Pons (tissue), 1 donor: ENCODE measurements at regions not wholly inside any gene's neighbourhood (a gene's known extent, or its start where the extent isn't known, plus 50 kb on each side); places are given as distances from the start of the nearest gene placed in this dataset.
"Not testable (repeated sequence)": the region's sequence is repeated elsewhere in the genome, so short reads cannot be mapped to it uniquely, and the experiment has no call there.

Experiments
- DNase-seq: peaks from one replicate; pipeline ENCODE4 v3.0.0-alpha.2; 2016; ENCODE audit warnings: low spot score

DNA sequence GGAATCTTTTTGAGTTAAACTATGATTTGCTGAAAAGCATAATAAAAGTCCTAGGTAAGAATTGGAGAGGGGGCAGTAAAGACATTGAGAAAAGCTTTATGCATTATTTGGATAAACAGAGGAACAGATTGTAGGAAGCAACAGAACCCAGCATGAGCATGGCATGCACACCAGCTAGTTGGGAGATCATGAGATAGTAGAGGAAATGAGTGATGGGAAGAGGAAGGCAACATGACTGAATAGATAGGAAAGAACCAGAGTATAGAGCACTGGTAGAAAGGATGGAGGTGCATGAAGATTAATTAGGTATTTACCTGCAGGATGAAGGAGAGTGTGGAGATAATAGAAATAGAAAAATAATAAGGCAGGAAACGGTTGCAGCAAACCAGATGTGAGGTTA lies 248.5 kb upstream of the LMO3 start:
- no peak for DNase-seq

DNA sequence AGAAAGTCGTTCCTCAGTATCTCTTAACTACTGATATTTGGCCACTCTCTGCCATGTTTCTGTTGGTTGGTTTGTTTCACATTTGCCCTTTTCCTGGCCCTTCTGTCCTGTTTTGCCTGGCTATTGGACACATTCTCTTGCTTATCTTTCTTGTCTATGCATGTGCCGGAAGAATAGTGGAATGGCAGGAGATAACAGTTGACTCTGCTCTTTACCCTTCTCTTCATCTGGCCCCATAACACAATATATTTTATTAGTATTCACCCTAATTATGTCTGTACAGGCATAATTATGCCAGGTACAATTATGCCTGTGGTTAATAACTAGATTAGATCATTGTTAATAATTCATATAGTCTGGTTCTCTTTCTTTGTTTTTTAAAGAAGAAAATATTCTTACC lies 243.5 kb upstream of the LMO3 start:
- no peak for DNase-seq

DNA sequence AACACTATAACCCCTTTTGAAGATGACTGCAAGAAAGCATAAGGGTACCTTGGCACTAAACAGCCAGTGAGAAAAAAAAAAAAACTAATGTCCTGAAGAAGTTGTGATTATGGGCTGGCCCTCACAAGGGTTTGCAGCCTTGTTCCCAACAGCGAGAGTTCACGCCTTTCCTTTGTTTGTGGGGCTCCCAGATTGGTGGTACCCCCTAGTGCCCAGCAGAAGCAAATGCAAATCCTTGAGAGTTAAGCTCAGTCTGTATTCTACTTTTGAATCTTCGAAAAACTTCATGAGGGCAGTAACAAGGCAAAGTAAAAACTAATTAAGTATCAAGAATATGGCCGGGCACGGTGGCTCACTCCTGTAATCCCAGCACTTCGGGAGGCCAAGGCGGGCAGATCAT lies 238.9 kb upstream of the LMO3 start:
- no peak for DNase-seq

DNA sequence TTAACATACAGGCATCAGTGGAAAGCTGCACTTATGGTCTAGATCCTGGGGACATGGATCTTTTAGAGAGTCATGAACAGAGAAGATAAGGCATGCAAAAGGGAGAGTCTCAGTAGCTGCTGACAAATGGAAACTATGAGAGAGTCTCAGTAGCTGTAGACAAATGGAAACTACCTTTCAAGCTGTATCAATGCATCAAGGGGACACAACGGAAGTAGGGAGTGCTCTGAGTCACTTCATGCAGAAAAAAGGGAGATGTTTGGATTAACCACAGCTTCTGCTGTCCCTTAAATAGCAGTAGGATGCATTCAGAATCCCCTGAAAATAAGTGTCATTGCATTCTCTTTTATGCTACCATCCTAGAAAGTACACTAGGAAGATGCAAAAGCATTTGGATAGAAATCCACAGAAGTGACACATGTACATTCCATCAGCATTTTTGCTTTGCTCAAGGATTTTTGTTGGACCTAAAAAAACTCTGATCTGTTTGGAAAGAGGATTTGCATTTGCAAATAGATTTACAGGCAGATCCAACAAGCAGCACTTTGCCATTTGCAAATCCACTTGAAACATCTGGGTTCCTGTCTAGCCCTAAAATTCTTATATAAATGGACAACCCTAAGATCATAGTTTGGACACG lies 227.5 kb upstream of the LMO3 start:
- DNase-seq = no peak

DNA sequence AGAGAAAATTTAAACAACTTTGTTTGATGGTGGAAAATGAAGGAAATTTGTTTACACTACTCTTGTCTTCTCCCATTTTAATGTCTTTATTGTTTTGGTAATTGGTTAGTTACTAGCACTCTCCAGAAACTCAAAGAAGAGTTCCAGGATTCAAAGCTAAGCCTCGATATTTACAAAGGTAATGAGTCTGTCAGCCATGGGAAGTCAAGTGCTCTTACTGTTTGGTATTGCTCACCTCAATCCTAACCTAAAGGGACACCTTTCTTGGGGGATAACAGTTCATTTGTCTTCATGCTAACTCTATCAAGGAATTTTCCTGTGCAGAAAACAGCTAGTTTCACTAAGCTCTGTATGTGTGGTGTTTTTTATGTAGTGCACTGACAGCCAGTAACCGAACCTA lies 222.9 kb upstream of the LMO3 start:
- DNase-seq = no peak

DNA sequence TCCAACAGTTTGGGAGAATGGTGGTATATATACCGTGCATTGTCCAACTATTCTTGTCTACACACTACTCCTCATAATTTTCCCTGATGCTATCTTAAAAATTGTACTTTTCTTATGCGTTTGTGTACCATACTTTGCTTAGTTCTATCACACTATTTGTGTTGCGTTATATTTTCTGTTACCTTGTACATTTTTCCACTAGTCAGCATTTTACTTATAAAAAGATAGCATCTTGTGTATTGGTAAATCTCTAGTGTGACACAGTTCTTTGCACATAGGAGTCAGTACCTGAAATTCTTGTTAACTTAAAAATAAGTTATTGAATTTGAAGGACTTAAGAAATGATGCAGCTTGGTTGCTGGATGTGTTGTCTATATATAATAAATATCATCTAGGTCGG lies 201.8 kb upstream of the LMO3 start:
- DNase-seq = no peak

DNA sequence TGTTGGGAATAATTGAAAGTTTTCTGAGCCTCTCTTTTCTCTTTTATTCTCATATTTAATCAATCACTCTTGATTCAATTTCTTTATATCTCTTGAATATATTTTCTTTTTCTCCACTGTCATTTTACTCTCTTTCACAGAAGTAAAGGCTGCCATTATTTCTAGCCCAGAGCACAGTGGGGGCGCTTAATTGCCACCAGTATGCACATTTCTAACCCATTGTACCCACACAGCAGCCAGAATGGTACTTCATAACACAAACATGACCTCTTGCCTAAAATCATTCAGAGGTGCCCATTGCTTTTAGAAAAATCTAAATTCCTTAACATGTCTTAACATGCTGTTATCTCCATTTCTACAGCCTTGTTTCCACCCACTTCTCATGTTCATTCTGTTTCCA lies 190.2 kb upstream of the LMO3 start:
- DNase-seq = no peak

DNA sequence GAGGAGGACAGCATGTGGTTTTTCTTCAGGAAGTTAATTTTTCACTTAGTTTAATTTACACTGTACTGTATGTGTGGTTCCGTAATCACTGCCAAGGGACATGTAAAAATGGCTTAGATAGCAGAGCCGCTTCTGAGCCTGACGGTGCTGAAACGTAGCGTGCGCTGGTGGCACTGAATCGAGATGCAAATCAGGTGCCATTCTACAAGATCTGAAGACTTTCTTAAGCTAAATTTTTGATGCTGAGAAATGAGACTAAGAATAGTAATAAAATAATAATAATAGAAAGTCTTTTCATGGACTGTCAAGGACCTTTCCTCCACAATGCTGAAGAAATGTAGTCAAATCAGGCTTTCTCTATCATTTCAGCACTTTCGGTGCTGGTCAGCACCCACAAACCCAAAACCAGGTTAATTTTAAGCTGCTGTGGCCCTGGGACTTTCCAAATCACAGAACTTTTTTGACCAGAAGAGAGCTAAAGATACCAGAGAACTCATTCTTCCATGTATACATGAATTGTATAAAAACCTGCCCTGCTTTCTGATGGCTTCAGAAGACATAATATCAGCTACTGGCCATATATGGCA lies 183.3 kb upstream of the LMO3 start:
- no peak for DNase-seq

DNA sequence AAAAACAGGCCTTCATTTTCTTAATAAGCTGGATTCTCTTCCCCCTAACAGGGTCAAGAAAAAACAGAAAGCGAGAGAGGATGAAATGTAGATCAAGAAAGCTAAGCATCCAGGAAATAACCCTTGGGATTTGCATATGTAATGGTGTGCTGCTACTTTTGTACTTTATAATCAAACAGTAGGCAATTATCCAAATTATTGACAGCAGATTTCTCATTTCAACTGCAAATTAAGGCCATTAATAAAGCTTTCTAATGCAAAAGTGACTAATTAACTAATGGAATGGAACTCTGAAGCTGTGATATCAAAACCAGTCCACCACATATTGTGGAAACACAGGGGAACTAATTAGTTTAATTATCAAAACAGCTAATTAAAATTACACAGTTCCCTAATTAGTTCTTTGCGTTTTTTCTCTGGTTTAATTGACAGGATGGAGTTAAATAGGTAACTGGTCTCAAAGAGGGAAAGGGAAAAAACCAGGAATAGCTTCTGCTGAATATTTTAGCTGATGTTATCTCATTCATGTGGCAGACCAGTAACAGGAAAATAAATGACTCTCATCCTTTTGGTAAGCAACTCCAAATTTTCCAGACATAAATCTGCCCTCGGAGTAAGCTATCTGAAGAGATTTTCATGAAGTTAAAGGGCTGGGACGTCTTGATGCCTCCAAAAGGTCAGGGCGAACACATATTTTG lies 182.7 kb upstream of the LMO3 start:
- DNase-seq = no peak

DNA sequence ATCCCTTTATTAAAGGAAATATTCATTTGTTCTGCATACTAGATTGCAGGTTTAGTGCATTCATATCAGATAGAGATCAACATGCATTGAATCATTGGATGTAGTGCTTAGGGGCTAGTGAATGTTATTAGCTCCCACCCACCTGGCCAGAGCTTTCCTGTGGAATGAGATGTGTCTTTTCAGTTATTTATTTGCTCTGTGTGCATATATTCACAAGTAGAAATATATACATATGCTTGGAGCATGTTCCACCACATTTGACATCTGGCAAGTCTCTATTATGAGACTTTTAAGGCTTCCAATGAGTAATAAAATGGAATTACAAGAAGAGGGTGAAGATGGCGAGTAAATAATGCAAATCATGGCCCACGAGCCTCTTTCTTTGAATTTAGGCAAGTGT lies 180.0 kb upstream of the LMO3 start:
- no peak for DNase-seq

DNA sequence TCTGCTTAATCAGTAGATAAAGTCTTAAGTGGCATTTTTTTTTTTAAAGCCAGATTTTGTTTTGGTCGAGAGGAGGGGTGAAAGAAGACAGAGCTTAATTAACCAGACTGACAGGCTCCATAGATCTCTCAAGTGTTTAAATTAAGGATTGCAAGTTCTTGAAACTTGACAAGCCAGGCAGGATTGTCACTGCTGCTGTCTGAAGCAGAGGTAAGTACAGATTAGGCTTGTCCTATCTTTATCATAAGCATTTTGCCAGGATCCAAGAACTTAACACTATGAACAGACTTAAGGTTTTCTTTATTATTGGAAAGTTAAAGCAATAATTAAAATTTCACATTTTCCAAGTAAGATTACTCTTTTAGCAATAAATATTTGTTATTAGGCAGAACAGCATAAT lies 179.6 kb upstream of the LMO3 start:
- no peak for DNase-seq

DNA sequence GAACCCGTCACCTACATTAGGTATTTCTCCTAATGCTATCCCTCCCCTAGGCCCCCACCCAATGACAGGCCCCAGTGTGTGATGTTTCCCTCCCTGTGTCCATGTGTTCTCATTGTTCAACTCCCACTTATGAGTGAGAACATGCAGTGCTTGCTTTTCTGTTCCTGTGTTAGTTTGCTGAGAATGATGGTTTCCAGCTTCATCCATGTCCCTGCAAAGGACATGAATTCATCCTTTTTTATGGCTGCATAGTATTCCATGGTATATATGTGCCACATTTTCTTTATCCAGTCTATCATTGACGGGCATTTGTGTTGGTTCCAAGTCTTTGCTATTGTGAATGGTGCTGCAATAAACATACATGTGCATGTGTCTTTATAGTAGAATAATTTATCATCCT lies 163.2 kb upstream of the LMO3 start:
- DNase-seq = not testable (repeated sequence)

DNA sequence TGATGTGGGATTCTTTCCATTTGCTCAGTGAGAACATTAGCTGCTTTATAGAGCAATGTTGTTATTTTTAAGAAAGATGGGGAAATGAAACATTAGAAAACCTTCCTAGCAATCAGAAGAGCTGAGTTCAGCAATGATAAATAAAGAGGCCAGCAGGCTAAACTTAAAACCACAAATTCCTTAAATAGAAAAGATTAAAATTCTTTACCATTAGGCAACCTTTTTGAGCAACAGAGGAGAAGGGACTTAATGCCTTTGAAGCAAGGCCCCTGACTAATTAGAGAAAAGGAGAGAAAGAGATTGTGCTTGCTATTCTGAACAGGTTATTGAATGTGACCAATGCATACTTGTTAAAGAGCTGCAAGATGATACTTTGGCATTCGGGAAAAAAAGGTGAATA lies 160.8 kb upstream of the LMO3 start:
- DNase-seq = peak; percentile 19

DNA sequence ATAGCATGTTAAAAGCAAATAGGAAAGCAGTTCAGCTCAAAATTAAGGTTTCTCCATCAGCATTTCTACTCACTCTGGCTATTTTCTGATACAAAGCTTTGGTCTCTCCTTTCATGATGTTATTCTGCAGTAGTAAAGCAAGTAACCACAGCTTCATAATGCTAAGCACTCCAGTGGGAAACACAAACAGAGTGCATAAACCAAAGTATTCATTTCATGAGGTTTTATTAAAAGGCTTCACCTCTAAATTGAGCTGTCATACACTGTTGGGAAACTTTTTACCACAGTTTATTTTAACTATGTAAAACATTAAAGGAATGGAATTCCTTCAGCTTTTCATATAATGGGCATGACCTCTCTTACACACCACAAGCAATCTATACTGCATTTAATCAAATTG lies 157.9 kb upstream of the LMO3 start:
- DNase-seq = no peak

DNA sequence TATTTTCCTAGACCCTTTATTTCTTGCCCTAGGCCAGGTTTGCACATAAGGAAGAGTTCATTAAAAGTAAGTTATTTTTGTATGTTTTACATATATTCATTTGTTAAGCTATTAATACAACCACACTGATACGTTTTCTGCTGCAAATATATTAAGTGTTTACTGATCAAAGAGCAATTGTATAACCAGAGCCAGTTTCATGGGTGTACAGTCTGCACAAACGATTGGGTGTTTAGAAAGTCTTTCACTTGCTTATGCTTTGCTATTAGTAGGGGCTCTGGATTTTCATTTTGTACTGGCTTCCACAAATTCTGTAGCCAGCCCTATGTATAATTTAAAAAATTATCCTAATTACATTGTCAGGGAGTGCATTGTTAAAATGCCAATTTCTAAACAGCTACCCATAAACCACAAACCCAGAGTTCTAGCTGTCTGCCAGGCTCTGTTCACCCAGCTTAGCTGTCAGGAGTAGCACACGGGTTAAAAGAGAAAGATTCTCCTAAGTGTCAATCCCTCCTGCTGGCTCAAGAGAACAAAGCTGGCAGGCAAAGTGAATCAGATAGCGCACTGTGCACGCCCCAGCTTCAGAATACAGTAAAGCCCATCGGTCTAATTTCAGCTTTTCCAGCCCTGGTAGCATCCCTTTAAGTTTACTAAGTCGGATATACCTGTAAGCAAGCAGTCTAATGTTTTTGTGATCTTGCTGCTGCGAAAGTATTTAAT lies 151.0 kb upstream of the LMO3 start:
- DNase-seq = no peak

DNA sequence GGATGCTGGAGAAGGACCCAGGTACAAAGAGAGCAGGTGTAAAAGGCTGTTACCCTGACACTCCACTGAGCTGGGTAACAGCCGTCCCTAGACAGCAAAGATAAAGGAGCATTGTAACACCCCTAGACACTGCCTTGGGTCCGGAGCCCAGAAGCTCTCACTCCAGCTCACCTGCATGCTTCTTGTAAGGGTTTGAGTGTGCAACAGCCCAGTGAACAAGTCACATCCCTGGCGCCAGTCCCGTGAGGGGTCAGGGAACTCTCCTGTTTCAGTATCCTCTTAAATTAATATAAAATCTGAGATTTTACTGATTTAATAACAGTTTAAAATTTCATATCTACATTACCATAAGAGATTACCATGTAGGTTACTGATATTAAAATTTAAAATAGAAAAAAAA lies 124.8 kb upstream of the LMO3 start:
- DNase-seq = no peak

DNA sequence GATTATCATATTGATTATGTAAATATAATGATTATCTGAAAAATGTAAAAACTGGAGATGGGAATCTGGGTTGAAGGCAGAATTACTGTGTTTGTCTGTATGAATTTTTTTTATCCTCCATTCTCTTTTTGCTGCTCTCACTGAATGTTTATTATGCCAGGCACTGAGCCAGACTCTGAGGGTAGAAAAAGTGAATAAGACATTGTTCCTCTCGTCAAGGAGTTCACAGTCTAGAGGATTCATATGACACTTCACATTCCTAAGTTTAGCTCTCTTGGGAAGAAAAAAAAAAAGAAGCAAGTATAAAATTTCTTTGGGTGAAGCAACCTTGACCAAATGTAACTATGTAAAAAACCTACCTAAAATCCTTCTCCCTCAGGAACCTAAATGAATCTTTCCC lies 120.9 kb upstream of the LMO3 start:
- DNase-seq = peak; percentile 19

DNA sequence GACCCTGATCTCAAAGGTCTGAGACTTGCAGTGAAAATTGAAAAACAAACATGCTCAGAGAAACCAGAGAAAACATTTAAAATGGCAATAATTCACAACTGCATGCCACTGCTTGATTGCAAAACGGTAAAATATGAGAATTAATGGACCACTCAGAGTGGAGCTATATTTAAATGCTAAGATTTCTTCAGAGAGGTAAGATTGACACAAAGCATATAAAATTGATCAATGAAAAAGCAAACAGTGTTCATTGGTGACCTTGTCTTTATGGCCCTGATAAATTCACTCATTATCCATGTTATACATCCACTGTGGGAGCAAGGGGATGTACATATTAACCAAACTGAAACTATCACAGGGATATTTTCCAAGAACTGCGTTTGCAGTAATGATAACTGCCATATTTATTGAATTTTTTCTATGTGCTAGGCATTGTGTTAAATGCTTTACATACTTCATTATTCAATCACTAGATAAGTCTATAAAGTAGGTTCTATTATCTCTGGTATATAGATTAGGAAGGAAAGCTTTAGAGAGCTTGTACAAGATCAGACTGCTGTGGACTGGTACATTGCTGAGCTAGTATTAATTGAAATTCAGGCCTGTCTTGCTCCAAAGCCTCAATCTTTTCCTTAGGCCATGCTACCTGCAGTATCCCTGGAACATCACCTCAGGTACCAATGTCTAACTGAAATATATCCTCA lies 113.9 kb upstream of the LMO3 start:
- DNase-seq = no peak

DNA sequence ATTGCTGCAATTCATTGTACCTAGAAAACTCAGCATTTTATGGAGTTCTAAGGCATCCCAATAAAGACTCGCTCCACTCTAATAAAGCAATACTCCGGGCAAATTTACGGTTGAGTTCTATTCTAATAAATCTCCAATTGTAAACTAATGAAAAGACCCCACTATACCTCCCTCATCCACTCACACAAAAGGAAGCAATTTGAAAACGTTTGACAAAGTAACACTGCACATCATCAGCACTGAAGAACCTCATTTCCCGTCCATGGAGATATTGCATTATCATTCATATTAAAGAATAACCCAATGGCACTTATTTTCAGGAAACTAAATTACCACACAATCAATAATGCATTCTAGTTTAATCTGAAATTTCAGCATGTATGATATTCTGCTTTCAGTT lies 111.0 kb upstream of the LMO3 start:
- DNase-seq = no peak

DNA sequence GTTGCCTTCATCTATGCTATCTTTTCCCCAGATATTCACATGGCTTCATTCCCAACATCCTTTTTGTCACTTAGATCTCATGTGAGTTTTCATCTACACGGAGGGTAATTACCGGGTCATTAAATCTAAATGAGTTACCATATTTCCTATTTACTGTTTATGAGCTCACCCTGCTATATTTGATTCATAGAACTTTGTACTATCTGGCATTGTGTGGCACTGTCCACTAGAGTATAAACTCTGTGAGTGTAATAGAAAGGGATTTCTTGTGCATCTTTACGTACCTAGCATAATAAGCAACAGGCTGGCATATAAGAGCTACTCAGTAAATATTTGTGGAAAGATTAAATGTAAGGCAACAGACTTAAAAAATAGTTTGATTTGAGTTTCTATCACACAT lies 86.1 kb upstream of the LMO3 start:
- DNase-seq = no peak

DNA sequence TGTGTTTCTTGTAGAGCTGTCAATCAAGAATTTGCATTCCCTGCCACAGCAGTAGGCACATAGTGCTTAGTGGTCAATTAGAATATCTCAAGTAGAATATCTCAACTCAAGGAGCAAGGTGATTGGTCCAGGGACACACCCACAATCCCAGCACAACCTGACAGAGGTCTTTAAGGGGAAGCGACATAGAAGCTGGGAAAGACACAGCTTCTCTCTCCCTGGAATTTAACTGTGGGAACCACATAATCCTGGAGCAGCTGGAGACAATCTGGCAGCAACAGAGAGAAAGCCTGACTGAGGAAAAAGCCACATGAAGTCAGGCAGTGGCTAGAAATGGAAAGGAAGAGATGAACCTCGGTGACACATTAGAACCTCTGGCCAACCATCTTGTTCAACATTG lies 85.7 kb upstream of the LMO3 start:
- DNase-seq = no peak

DNA sequence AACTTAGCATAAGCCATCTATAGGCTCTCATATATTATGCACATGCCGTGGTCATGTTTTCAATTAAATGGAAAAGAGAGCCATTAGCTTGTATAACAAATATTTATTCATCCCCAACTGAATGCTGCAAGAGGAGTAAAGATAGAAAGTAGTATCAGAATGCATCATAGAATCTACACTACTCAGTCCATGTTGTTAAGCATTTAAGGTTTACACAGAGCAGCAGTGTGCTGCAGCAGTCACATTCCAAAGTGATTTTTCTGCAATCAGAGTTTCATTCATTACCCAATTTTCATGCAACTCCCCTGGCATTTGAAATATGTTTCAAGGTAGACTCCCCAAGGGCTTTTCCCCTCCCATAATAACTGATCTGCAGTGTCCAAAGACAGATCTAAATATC lies 82.2 kb upstream of the LMO3 start:
- DNase-seq = no peak

DNA sequence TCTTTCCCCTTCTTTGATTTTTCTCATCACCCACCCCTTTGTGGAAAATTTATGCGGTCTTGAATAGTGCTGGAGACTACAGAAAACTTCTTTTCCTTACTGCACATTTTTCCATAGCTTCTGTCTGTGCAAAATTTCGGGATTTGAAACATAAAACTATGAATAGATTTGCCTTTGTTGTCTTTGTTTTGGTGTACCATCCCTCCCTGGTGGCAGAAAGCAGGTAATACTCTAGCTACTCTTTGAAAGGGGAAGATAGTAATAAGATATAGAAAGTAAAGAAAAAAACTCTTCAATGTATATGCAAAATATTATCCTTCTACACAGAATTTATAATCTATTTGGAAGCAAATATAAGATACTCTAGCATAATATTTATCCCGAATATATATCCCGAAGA lies 79.1 kb upstream of the LMO3 start:
- no peak for DNase-seq
